ENCODE measurements at regions not wholly inside any gene's neighbourhood (a gene's known extent, or its start where the extent isn't known, plus 50 kb on each side); places are given as distances from the start of the nearest gene placed in this dataset.
A peak's percentile ranks its signal among the peaks of the same experiment; 100 is the strongest.

GRCh38 chr13:33761740-33762139, 56.2 kb upstream of the RFC3 start:
- H2AK5ac ChIP-seq (ENCODE audit: insufficient read length, low read length) = no peak overlapping the region
- H2BK120ac ChIP-seq (ENCODE audit: low read depth, low read length, poor library complexity, severe bottlenecking) = no peak overlapping the region
- peak; percentile 33; the same call in 1 of the 3 replicates for TF ChIP-seq CTCF (conservative IDR thresholded peaks at IDR 0.05)
- H3K27me3 Mint-ChIP-seq (ENCODE audit: low read depth) = no peaks in the 10 kb centered on the region
- H3K36me3 Mint-ChIP-seq (ENCODE audit: insufficient read depth in 1 of 3, low read depth in 3 of 3) = peaks cover 0 to under 1% (median 0%) of the 10 kb centered on the region in 3 experiments; a peak in 1 of 7 replicates
- H2BK12ac ChIP-seq (ENCODE audit: insufficient read length, low read depth, low read length) = no peak overlapping the region
- no peaks in the 10 kb centered on the region for H3K9me3 Mint-ChIP-seq
- no peak overlapping the region for H2BK15ac ChIP-seq (ENCODE audit: low read depth, low read length)
- no peak overlapping the region for H3K9ac ChIP-seq (ENCODE audit: extremely low read depth, insufficient read length, low read length)
- H3K4me1 ChIP-seq (ENCODE audit: insufficient read depth, low read length) = no peaks in the 10 kb centered on the region
- no peak overlapping the region for H2AFZ ChIP-seq (ENCODE audit: low read length)
- H3K27ac Mint-ChIP-seq = peak overlapping the region in 1 of 3 experiments; percentile 51; a peak in 1 of 7 replicates
- no peaks in the 10 kb centered on the region for H3K79me2 ChIP-seq (ENCODE audit: insufficient read depth, low read length)
- no peak overlapping the region for H4K5ac ChIP-seq (ENCODE audit: insufficient read length, low read depth, low read length)
- peaks cover 3 to 7% of the 10 kb centered on the region in 2 experiments for H3K4me1 Mint-ChIP-seq
- H3K18ac ChIP-seq (ENCODE audit: insufficient read length, low read depth, low read length) = no peak overlapping the region
- H3K27ac ChIP-seq (ENCODE audit: insufficient read length, low read depth, low read length) = no peak overlapping the region
- WGBS (ENCODE audit: extremely low coverage, insufficient read length, low lambda C conversion rate) = no CpG with 5 or more reads among the region's 6 CpGs
- no peak overlapping the region for H3K14ac ChIP-seq (ENCODE audit: insufficient read depth, low read length)
- no peak overlapping the region for H3T11ph ChIP-seq (ENCODE audit: low read length)
- H3K23ac ChIP-seq (ENCODE audit: insufficient read length, low read depth, low read length) = no peak overlapping the region
- H2BK5ac ChIP-seq (ENCODE audit: insufficient read length, low read length) = no peak overlapping the region
- H4K91ac ChIP-seq (ENCODE audit: insufficient read length, low read depth, low read length) = no peak overlapping the region
- no peaks in the 10 kb centered on the region for H4K20me1 ChIP-seq (ENCODE audit: control insufficient read depth, insufficient read depth, insufficient read length)
- H3K4me3 Mint-ChIP-seq = no peak overlapping the region
- no peak overlapping the region for H4K8ac ChIP-seq (replicated peaks; ENCODE audit: insufficient read length, low read depth, low read length)
- no peak overlapping the region for H3K4ac ChIP-seq (ENCODE audit: low read depth, low read length)
- no peak overlapping the region for H3K4me2 ChIP-seq (ENCODE audit: insufficient read depth, insufficient read length, low read length)
- no peak overlapping the region for H2BK20ac ChIP-seq (ENCODE audit: low read depth, low read length, poor library complexity, severe bottlenecking)
- peak; percentile 30 for DNase-seq
- no peaks in the 10 kb centered on the region for H3K79me1 ChIP-seq (ENCODE audit: insufficient read depth, low read depth, low read length, poor library complexity, severe bottlenecking)
- no peak overlapping the region for H3K56ac ChIP-seq (ENCODE audit: insufficient read length, low read depth, low read length)
- H3K9me3 ChIP-seq (ENCODE audit: control insufficient read depth, low read depth, low read length) = no peaks in the 10 kb centered on the region
- H3K23me2 ChIP-seq (ENCODE audit: insufficient read length, low read depth, low read length, poor library complexity, severe bottlenecking) = no peaks in the 10 kb centered on the region
- no peaks in the 10 kb centered on the region for H3K27me3 ChIP-seq (ENCODE audit: insufficient read depth, low read length)
